Peyer's patch (tissue), 4 donors: ENCODE measurements at regions not wholly inside any gene's neighbourhood (a gene's known extent, or its start where the extent isn't known, plus 50 kb on each side); places are given as distances from the start of the nearest gene placed in this dataset.

Source experiments
- CTCF ChIP-seq, 6 experiments: fragments of 450-650 bp in 4 of 6; fragments of 200-600 bp in 2 of 6; sonication (generic) in 1 of 6; IDR thresholded peaks; one replicate each; pipeline ENCODE4 v1.5.1; 2017 to 2019; ENCODE audit warnings: antibody characterized with exemption in 6 of 6, mild to moderate bottlenecking in 3 of 6, moderate library complexity in 1 of 6
- POLR2A ChIP-seq, 2 donors: fragments of 450-650 bp; IDR thresholded peaks; one replicate each; pipeline ENCODE4 v1.5.1; 2017; ENCODE audit warnings: antibody characterized with exemption in 2 of 2, mild to moderate bottlenecking in 2 of 2, moderate library complexity in 2 of 2

DNA sequence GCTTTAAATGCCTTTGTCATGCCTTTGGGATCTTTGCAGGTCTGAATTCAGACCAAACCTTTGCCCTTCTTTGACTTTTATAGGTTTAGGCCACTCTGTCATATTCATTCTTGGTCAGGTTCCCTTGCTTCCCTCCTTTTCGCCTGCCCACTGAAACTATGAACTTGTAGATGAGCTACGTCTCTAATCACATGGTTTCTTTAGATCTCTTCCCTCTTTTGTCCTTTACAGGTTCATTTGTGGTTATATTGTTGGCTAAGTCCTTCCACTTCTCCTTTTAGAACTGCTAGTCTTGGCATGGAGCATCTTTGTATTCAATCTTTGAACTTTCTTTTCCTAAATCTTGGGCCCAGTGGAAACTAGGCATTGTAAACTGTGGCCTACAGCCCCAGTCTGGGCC lies 104.0 kb upstream of the ZEB1 start:
- no peak for TF ChIP-seq CTCF (IDR thresholded peaks at IDR 0.05)
- TF ChIP-seq POLR2A (IDR thresholded peaks at IDR 0.05): no peak
